Bronchial epithelial cell (primary cell): ENCODE measurements at regions not wholly inside any gene's neighbourhood (a gene's known extent, or its start where the extent isn't known, plus 50 kb on each side); places are given as distances from the start of the nearest gene placed in this dataset.
"Not testable (repeated sequence)": the region's sequence is repeated elsewhere in the genome, so short reads cannot be mapped to it uniquely, and the experiment has no call there.

Source experiments
- DNase-seq: peaks from one replicate; pipeline ENCODE4 v3.0.0-alpha.2; 2010; ENCODE audit warnings: low read depth
- FAIRE-seq: peaks from 2 replicates; lab custom pipeline; 2011; peaks lifted over from hg19 to GRCh38; lab: Jason Lieb, UNC
- H3K27me3 ChIP-seq: 2 replicates; pipeline ENCODE4 v1.5.1; 2011; ENCODE audit warnings: low read length; ENCODE audit not compliant: control insufficient read depth, insufficient read depth
- H3K36me3 ChIP-seq: 2 replicates; pipeline ENCODE4 v1.5.1; 2011; ENCODE audit warnings: low read length; ENCODE audit not compliant: control insufficient read depth, insufficient read depth
- H3K4me3 ChIP-seq: 2 replicates; pipeline ENCODE4 v1.5.1; 2011; ENCODE audit warnings: mild to moderate bottlenecking, low read depth, low read length, control low read depth
- CTCF ChIP-seq: IDR thresholded peaks from 2 replicates; pipeline ENCODE4 v1.5.1; 2011; ENCODE audit warnings: mild to moderate bottlenecking, moderate library complexity, low read length, control low read depth, inconsistent platforms; ENCODE audit not compliant: insufficient read depth, severe bottlenecking

- no peak for TF ChIP-seq CTCF
- DNase-seq, result no peak
- FAIRE-seq, result no peak
- H3K4me3 ChIP-seq, result no peak overlapping the region
- H3K27me3 ChIP-seq, result no peaks in the 10 kb centered on the region
- H3K36me3 ChIP-seq, result no peaks in the 10 kb centered on the region
These were observed 52.9 kb upstream of the ZNF217 start for GRCh38 chr20:53646550-53646949.

- Histone ChIP-seq H3K27me3 (no peaks in the 10 kb centered on the region), H3K36me3 (no peaks in the 10 kb centered on the region), H3K4me3 (no peak overlapping the region)
- TF ChIP-seq CTCF, result no peak
- no peak for DNase-seq
- no peak for FAIRE-seq
These were observed 51.9 kb upstream of the ZNF217 start for GRCh38 chr20:53645582-53645897.

DNA sequence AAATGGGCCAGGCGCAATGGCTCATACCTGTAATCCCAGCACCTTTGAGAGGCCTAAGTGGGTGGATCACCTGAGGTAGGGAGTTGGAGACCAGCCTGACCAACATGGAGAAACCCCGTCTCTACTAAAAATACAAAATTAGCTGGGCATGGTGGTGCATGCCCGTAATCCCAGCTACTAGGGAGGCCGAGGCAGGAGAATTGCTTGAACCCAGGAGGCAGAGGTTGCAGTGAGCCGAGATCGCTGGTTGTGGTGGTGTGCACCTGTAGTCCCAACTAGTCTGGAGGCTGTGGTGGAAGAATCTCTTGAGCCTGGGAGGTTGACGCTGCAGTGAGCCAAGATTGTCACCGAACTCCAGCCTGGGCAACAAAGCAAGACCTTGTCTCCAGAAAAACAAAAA is 50.5 kb upstream of the ZNF217 start:
- H3K36me3 ChIP-seq, H3K27me3 ChIP-seq, DNase-seq, FAIRE-seq, H3K4me3 ChIP-seq: not testable (repeated sequence)
